ENCODE measurements at regions not wholly inside any gene's neighbourhood (a gene's known extent, or its start where the extent isn't known, plus 50 kb on each side); places are given as distances from the start of the nearest gene placed in this dataset.
"Not testable (repeated sequence)": the region's sequence is repeated elsewhere in the genome, so short reads cannot be mapped to it uniquely, and the experiment has no call there.

DNA sequence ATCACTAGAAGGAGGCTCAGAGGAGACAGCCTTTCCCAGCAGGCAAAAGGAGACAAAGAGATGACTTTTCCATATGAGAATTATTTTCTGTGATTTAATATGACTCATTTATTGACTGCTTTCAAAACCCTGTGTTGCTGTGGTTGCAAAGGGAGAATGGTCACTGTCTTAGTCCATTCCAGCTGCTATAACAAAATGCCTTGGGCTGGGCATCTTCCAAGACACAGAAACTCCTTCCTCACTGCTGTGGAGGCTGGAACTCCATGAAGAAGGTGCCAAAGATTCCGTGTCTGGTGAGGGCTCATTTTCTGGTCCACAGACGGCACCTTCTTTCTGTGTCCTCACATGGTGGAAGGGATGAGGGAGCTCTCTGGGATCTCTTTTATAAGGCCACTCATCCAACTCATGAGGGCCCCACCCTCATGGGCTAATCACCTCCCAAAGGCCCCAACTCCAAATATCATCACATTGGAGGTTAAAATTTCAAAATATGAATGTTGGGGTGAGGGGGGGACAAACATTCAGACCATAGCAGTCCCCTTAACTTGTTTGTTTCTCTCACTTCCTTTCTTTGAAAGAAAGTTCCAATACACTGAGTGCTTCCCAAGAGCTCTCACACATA, 252.1 kb upstream of the RAB4A start:
- DNase-seq (ENCODE audit: low read depth): no peak
- TF ChIP-seq, protein P1, sequence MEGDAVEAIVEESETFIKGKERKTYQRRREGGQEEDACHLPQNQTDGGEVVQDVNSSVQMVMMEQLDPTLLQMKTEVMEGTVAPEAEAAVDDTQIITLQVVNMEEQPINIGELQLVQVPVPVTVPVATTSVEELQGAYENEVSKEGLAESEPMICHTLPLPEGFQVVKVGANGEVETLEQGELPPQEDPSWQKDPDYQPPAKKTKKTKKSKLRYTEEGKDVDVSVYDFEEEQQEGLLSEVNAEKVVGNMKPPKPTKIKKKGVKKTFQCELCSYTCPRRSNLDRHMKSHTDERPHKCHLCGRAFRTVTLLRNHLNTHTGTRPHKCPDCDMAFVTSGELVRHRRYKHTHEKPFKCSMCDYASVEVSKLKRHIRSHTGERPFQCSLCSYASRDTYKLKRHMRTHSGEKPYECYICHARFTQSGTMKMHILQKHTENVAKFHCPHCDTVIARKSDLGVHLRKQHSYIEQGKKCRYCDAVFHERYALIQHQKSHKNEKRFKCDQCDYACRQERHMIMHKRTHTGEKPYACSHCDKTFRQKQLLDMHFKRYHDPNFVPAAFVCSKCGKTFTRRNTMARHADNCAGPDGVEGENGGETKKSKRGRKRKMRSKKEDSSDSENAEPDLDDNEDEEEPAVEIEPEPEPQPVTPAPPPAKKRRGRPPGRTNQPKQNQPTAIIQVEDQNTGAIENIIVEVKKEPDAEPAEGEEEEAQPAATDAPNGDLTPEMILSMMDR (IDR thresholded peaks at IDR 0.05; ENCODE audit: control insufficient read depth, extremely low read depth, insufficient read depth): no peak
- H3K4me3 ChIP-seq (ENCODE audit: low read depth, low read length): no peak overlapping the region

DNA sequence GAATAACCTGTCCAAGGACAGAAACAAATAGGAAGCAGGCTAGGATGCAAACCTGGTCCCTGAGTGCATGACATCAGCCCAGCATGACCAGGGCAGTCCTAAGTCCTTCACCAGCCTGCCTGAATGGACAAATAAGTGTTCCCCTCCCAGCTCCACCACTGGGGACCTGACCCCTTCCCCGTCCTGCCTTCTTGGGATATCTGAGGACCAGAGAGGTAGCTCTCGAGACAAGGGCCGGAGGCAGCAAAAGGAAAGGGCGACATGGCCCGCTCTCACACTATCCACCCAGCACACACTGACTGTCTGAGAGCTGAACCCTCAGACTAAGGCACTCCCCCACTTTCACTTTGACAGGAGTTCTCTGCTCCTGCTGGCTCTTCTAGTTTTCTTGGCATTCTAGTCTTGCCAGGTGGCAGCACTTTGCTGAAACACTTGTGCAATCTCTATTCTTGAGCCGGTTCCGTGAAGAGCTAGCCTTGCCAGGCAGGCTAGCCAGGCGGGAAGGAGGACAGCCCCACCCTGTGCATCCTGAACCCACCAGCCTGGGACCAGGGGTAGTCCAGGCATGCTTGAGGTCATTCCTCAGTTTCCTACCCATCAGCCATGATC, 251.1 kb upstream of the RAB4A start:
- DNase-seq (ENCODE audit: low read depth): no peak
- TF ChIP-seq, protein P1 (IDR thresholded peaks at IDR 0.05; ENCODE audit: control insufficient read depth, extremely low read depth, insufficient read depth): no peak
- H3K4me3 ChIP-seq (ENCODE audit: low read depth, low read length): no peak overlapping the region

DNA sequence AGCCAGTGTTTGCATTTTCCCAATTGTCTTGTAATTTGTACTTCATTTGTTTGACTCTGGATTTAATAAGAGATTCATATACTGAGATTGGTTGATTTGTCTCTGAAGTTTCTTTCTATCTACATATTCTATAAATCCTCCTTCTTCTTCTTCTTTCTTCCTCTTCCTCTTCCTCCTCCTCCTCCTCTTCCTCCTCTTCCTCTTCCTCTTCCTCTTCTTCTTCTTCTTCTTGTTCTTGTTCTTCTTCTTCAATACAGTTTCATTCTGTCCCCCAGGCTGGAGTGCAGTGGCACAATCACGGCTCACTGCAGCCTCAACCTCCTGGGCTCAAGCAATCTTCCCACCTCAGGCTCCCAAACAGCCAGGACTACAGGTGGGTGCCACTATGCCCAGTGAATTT, 249.9 kb upstream of the RAB4A start:
- not testable (repeated sequence) for H3K4me3 ChIP-seq (ENCODE audit: low read depth, low read length); DNase-seq (ENCODE audit: low read depth)

DNA sequence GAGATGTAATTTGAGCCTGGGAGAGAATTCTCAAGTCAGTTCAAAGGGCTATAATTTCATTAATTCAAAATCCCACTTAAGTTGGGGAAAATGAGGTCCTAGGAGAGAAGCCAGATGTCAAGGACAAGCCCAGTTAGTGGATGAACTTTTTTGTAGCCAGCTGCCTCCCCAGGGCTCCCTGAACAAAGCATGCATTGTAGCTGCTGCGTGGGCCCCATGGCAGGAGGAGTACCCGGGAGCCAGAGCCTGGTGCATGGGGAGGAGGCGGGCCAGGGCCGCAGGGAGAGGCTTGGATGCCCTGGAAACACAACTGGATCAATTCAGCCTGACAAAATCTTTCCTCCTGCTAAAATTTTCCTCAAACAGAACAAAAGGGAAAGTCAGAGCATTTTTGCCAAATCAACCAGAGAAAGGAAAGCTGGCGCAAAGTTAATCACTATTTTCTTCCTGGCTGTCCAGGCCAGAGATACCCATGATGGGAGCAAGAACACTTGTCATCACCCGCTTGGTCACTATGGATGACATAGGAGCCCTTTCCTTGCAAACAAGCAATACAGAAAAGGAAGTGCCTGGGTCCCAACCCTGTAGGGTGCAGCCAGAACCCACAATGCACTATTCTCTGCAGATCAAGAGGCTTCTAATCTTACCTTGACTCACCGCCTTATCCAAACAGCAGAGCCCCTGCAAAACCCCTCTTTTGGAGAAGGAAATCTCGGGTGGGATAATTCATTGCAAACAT, 248.1 kb upstream of the RAB4A start:
- TF ChIP-seq, protein P1 (IDR thresholded peaks at IDR 0.05; ENCODE audit: control insufficient read depth, extremely low read depth, insufficient read depth): no peak
- no peak for DNase-seq (ENCODE audit: low read depth)
- H3K4me3 ChIP-seq (ENCODE audit: low read depth, low read length): no peak overlapping the region

DNA sequence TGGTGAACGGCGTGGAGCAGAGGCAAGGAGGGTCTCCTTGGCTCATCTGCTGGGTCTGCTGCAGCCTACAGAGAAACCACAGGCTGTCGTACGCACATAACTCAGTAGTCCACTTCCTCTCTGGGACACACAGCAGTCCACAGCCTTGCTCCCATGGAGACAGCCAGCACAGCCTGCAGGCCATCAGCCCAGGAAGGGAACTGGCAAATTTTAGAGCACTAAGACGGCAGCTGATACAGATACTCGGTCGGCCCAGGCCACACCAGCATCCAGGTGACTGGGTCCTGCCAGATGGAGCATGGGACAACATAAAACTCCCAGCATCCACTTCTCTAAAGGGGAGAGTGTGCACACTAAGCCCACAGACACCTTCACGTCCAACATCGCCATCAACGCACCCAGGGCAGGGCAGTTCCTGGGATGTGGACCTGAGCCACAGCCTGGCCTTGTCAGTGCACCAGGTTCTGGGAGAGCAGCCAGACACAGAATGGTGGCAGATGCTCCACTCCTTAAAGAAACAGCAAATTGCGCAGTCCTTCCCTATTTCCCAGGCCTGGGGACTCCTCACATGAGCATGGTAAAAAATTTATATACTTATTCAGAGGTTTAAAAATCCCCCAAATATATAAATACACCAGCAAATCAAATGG, 247.1 kb upstream of the RAB4A start:
- TF ChIP-seq, protein P1 (IDR thresholded peaks at IDR 0.05; ENCODE audit: control insufficient read depth, extremely low read depth, insufficient read depth): no peak
- no peak for DNase-seq (ENCODE audit: low read depth)
- no peak overlapping the region for H3K4me3 ChIP-seq (ENCODE audit: low read depth, low read length)

DNA sequence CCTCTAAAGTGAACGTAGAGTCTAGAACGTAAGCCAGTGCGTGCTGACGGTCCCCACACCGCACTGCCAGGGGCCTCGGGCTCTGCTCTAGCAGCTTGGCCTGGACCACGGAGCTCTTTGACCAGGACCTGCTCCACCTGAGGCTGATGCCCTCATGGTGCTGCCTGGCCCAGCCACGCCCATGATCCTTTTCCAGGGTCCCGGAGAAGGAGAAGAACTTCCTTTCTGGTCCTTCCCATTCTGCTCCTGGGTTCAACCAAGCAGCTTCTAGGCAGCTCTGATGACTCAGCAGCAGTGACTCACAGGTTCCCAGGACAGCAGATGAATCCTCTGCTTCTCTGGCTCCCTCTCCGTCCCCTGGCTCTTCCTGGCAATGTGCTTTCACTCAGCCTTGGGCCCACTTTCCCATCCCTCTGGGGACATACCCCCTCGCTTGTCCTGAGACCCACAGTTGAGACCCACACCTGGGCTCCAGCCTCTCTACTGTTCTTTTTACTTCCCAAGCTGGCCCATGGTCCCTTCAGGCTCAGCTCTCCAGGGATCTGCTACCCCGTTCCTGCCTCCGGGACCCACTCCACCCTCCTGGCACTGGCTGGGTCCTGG, 246.3 kb upstream of the RAB4A start:
- TF ChIP-seq, protein P1 (IDR thresholded peaks at IDR 0.05; ENCODE audit: control insufficient read depth, extremely low read depth, insufficient read depth): no peak
- H3K4me3 ChIP-seq (ENCODE audit: low read depth, low read length): no peak overlapping the region
- no peak for DNase-seq (ENCODE audit: low read depth)

DNA sequence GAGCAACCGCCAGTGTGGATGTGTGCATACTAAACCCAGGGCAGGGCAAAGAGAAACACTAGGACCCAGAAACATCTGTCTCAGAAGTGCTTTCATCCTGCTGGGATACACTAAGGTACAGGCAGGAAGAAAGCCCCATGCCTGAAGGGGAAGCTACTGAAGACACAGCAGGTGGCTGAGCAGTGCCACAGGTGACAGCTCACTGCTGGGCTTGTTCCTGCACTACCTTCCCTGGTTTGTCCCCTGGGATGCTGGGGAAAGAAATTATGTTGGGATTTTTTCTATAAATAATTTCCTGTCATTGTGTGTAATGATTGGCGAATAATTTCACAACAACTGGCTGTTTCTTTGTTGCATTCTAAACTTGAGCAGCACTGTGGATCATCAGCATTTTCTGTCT, 245.3 kb upstream of the RAB4A start:
- DNase-seq (ENCODE audit: low read depth): no peak
- H3K4me3 ChIP-seq (ENCODE audit: low read depth, low read length): no peak overlapping the region
- TF ChIP-seq, protein P1 (IDR thresholded peaks at IDR 0.05; ENCODE audit: control insufficient read depth, extremely low read depth, insufficient read depth): no peak
